Embryonic facial prominence (tissue), 1 donor: ENCODE measurements at regions not wholly inside any gene's neighbourhood (a gene's known extent, or its start where the extent isn't known, plus 50 kb on each side); places are given as distances from the start of the nearest gene placed in this dataset.
"Not testable (repeated sequence)": the region's sequence is repeated elsewhere in the genome, so short reads cannot be mapped to it uniquely, and the experiment has no call there.

Source experiments
- DNase-seq: peaks from one replicate; pipeline ENCODE4 v3.0.0-alpha.2; 2016; ENCODE audit errors: extremely low spot score

DNA sequence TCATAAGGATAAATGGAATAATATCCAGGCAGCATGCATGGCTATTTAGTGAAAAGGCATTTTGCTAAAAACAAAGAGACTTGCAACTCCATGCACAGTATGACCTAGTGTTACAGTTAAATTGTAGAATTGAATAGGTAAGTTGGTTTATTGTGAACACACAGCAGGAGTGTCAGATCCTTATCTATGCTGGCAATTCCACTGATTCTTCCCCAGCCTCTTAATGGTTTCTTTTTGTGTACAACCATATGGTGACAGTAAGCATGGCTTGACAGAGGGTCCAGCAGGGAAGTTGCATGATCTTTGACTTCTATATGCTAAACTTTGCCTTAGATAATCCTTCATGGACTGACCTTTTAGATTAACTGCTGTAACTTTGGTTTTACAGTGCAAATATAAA, 936.6 kb upstream of the EPHA5 start:
- DNase-seq = no peak

DNA sequence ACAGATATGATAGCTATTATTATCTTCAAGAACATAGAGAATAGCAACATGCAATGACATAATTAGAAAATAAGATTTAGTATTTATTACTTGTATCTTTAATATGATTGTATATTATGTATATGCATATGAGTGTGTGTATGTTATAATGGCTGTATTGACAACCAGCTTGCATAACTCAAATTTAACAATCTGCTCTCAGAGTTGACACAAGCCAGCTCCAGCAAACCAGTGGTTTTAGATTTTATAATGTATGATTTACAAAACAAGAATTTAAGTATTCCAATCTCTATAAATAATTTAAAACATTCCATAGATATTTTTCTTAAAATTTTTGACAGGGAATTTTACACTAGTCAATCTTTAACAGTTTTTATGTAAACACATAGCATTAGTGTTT, 935.9 kb upstream of the EPHA5 start:
- no peak for DNase-seq

DNA sequence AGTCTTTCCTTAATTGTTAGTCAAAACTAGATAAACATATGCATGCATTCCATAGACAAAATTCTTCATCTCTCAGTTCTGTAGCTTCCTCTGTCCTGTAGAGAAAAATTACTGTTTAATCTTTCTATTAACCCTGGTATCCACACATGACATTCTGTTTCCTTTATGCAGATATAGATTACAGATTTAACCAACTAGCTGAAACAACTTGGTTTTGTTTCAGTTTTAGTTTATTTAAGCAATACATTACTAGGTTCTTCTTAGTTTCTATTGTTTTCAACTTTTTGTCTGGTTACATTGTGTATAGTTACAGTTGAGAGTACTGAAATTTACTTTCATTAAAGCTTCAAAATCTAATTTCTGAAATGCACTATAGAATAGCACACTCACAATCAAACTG, 933.9 kb upstream of the EPHA5 start:
- DNase-seq = no peak

DNA sequence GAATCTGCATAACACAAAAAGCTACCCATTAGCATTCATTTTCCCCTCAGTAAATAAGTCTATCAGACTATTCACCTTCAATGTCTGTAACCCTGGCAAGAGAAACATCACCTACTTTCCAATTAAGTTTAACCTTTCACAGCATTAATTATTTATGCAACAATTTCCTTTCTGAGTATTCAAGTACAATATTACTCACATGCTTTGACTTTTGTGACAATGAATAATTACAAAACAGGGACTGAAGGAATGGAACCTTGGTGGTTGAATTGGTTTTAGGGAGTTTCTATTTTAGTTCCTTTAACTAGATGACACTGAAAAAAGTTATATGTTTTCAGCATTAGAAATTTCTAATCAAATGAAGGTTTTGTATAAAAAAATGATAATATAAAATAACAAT, 932.3 kb upstream of the EPHA5 start:
- DNase-seq = no peak

DNA sequence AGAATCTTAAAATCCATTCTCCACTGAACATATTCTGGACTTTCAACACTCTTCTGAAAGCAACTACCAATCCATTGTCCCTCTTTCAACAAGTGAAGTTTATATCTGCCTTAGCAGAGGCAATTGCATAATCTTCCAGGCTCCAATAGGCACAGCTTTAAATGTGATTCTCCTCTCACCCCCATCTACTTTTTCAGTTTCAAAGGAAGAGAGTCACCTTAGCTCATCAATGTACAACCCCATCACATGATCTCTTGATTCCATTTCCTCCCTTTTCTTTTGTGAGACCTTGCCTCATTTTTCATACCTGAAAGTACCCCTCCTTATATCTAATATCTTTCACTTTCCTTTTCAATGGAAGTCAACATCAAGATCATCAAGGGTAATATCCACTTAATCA, 921.7 kb upstream of the EPHA5 start:
- no peak for DNase-seq

DNA sequence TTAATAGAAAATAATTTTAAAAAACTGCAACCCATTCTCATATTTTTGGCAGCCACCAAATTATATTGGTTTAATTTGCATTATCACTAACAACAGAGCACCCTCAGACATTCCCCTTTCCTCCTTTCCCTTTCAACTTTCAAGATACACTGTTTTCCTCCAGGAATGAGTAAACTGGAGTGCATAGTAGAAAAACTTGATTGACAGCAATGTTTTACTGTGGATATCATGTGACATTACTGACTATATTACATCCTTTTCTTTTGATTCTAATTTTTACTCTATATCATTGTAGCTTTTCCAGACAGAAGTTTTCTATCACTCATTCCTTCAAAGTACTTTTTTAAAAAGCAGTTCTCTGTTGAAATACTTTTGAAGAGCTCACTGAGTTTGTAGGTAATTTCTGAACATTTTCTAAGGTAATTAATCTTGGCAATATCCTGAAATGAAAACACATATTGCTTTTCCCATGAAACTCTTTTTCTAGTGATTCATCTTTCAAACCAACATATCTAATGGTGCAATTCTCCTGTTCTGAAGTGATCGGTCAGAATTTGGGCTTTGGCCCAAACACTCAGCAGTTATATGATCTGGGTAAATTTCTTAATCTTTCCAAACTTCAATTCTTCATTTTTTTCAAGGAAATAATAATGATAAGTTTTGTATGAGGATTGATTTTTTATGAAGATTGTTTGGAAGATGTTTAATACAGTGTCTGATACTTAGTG, 920.4 kb upstream of the EPHA5 start:
- no peak for DNase-seq

DNA sequence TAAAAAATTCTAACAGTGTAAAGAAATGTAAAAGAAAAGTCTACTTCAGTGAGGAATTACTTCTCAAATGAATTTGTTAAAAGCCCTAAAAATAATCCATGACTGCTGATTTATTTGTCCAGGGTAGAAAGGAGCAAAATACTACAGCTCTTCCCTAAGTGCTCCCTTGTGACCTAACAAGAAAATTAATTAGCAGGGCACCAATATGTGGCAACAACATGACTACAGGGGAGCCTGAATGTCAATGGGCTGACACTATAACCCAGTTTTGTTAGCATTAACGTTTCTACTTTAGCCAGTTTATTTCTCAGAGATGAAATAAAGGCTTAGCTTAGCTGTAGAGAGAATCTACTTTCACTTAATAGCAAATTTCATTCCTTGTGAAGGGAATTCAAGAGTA, 918.9 kb upstream of the EPHA5 start:
- no peak for DNase-seq

DNA sequence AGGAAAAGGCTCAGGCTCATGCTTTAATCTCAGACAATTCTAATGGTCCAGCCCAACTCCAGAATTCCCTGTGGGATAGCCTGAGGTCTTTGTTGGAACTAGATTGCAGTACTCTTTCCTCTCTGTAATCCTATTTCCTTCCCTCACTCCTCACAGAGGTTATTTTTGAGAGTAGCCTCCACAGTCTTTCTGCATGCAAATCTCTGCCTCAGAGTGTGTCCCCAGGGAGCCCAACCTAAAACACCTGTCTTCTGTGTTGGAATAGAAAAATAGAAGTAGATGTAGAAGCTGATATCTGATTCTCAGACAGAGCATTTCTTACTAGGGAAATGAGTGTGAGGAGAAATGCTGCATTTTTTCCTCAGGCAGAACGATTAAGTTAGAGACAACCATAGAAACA, 915.5 kb upstream of the EPHA5 start:
- DNase-seq = no peak

DNA sequence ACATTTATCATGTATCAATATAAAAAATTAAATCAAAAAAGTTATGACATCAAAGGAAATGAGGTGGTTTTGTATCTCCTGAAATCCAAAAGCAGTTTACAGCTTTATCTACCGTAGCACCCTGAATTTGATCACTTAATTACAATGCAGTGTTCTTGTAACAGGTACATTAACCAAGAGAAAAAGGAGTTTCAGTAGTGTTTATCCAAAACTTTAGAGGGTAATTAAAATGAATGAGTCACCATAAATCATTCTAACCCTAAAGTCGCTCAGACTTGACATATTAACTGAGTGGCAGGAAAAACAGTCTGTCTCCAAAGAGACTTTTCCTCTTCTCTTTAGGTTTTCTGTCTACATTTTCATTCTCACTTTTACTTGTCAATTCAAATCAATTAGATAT, 907.6 kb upstream of the EPHA5 start:
- no peak for DNase-seq

DNA sequence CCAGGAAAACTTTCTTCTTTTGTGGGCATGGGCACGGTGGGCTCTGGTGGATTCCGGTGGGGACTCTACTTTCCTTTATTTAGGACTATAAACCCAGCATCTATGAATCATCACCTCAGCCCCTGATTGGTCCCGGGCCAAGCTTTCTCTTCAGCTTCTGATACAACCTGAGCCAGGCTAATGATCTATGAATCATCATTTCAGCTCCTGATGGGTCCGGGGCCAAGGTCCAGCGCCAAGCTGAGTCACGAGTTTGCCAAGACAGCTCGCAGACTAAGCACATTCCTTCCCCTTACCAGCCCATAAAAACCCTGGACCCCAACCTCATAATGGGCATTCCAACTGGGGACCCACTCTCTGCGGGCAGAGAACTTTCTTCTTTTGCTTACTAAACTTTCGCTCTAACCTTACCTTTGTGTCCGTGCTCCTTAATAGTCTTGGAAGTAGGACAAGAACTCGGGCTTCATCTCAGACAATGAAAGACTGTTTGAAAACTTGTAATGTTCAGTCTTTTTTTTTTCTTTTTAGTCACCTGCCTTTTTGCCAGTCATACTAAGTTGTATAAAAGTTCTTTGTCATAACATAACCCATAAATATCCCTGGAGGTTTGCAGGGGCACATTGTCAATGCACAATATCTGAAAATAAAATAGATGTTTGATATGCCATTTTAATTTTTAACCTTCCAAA, 904.9 kb upstream of the EPHA5 start:
- no peak for DNase-seq

DNA sequence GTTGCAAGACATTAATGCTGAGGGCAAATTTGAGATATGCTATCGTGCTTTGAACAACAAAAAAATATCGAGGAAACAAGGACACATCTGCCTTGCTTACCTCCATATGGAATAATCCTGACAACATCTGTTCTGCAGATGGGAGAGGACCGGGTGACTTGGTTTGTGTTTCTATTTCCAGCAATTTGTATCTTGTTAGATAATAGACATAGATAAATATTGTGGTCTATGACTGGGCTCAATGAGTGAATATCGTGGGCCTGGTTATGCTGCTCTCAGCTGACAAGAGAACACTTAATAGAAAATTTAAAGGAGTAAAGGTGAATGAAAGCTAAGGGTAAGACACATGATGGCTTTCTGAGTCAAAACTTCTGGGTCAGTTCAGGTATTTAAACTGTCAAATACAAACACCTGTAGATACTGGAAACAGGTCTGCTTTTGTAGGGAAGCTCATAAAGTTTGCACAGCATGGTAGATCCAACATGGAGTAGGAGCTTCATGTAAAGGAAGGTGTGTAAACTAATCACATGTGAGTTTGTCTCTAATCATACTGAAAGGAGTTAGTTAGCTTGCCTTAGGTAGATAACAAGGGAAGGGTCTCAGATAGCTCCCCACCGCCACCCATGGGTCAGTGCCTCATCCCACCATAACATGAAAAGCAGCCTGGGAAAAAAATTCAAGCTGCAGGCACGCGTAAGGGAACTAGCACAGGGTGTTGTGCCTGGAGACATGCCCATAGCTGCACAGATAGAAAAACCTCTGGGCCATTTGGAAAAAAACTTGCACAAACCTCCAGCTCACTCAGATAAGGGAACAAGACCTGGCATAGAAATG, 904.1 kb upstream of the EPHA5 start:
- DNase-seq = no peak

DNA sequence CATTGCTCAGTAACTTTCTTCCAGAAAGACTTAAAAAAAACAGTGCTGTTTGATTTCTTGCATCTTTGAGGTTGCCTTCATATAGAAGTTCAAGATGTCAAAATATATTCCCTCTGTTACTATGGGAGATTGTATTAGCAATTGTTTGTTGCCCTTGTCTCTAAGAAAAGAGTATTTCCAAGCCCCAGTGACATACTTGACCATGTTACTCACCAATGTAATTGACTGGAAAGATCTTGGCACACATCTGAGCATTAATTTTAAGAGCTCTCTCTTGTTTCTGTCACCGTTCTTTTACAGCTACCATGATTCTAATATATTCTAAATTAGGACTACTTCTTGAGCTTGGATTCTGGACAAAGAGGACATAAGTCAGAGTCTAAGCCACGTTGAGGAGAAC, 902.7 kb upstream of the EPHA5 start:
- DNase-seq = no peak

DNA sequence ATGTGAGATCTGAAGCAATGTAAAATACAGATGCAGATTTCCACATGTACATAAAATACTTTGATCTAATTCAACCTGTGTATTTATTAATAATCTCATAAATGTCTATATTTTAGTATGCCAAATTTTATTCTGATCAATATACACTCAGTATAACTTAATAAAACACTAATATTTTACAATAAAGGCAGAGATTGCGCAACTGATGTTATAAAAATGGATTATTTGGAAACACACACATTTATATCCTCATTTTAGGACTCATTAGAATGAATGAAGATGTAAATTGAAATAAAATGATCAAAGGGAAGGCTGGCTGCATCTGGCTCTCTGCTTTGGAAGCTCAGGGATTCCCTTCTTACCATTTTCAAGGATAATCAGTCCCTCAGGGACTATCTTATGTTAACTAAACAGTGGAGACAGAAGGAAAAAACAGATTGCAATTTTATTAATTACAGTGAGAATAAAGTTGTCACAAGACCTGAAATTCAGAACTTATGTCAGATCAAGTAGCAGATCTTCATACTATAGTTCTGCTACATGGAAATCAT, 900.9 kb upstream of the EPHA5 start:
- no peak for DNase-seq

DNA sequence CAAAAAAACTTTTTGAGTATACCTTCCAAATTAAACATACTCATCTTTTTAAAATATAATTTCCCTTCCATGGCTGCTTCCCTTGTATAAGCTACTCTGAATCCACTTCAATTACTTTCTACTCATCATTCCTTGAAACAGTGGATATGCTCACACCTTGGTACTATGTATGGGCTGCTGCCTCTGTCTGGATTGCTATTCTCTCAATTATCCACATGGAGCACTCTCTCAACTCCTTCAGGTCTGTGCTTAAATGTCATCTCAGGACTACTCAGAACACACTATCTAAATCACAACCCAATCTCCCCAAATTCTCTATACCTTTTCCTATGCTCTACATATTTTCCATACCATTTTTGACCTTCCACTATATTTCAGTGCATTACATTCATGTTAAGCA, 898.9 kb upstream of the EPHA5 start:
- no peak for DNase-seq

DNA sequence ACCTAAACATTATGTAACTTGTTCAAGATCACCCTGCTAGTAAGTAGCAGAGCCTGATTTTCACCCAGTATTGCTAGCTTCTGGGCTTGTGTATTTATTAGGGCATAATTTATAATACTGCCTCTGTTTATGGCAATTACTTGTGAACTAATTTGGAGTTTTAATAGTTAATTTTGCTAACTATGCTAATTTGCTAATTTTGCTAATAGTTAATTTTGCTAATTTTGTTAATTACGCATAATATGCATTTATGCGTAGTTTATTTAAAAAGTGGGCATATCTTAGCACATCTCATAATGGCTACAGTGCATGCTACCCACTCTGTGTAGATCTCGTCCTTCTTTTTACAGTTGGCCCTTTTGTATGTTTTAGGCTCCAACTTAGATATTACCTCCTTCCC, 898.1 kb upstream of the EPHA5 start:
- DNase-seq = no peak

DNA sequence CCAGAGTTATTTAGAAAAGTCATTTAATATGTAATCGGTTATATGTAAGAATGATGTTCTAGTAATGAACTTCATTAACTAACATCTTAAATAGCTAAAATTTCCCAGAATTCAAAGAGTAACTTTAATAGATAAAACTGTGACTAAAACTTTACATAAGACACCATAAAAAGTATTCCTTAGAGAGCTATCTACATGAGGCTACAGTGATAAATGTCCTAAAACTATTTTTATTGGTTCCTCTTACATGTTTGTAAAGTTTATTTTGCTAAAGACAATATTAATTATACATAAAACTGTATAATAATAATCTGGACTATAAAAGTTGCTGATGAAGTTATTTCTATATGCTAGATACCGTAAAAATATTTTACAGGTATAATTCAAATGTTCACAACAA, 897.7 kb upstream of the EPHA5 start:
- DNase-seq = no peak

DNA sequence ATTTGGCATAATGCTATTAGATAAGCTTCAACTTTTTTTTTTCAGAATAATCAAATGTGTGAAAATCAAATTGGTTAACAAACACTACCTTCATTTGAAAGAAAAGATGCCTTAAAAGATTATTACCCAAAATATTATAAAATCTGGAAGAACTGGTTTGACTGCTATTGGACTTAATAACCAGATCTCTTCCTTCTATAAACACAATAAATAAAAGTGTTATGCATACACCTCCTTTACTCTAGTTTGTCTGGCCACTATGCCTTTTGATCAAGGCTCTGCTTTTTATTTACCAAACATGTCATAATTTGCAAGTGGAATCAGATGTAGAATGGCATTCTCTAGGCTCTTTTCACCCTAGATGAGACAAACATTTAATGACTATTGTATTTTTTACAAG, 897.3 kb upstream of the EPHA5 start:
- DNase-seq = no peak

DNA sequence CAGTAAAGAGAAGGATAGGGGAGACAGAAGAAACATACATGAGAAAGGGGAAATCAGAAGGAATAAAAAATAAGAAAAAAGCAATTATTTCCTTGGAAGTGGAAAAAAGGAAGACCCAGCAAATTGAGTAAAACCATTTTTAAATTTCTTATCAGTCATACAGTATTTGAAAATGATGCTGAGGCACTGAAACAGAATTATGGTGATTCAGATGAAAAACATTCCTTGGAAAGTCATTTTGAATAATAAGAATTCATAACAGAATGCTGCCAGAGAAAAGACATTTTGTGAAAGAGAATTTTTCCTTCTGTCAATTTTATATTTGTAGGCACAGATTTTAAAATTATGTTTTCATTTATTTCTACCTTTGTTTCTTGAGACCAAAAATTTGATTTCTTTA, 895.5 kb upstream of the EPHA5 start:
- no peak for DNase-seq

DNA sequence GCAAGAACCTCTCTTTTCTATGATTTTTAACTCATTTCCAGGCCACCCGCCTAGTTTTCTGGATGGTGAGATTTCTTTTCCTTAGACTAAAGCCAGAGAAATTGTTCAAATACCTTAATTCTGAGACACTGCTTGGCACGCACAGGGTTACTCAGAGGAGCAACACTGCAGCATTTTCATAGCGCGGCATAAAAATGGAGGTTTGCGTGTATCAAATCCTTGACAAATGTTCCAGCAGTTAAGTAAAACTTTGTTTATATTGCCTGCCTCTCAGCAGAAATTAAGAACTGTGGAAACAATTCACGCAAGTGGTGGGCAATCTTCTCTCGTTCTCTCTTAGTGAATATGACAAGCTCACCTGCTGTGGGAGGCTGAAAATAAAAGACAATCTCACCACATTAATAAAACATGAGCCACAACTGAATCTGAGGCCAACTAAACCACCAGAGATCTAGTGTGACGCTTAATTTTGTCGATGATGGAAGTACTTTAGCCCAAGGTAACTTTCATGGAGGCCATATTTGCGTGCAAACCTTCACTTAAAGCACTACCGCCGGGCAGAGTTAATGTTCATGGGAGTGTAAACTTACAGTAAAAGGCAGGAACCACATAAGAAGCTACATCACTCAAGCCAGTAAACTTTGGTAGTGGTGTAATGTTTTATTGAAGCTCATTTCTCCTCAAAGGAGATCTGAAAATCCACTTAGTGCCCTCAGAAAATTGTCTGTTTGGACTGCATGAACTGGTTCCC, 894.8 kb upstream of the EPHA5 start:
- DNase-seq = peak; percentile 16

DNA sequence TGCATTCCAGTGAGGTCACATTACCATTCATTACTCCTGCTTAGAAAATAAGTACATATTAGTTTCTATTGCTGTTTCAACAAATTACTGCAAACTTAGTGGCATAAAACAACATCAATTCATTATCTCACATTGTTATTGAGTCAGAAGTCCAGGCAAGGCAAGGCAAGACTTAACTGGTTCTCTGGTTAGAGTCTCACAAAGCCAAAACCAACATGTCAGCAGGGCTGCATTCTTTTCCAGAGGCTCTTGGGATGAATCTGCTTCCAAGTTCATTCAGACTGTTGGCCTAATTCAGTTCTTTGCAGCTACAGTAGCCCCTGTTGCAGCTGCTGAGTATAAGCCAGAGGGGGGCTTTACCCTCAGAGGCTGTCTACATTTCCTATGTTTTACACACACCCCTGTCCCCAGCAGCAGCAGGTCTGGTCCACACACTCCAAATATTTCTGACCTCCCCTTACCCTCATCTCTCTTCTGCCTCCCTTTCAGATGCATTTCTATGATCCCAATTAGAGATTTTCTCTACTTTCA, 892.1 kb upstream of the EPHA5 start:
- DNase-seq = no peak

DNA sequence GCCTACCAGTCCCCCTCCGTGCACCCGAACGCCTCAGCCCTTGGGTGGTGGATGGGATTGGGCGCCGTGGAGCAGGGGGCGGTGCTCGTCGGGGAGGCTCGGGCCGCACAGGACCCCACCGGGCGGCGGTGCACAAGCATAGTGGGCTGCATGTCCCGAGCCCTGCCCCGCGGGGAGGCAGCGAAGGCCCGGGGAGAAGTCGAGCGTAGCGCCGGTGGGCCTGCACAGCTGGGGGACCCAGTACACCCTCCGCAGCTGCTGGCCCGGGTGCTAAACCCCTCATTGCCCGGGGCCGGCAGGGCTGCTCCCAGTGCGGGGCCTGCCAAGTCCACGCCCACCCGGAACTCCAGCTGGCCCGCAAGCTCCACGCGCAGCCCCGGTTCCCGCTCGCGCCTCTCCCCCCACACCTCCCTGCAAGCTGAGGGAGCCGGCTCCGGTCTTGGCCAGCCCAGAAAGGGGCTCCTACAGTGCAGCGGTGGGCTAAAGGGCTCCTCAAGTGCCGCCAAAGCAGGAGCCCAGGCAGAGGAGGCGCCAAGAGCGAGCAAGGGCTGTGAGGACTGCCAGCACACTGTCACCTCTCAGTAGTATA, 891.3 kb upstream of the EPHA5 start:
- not testable (repeated sequence) for DNase-seq
